H1 (cell line): ENCODE measurements at regions not wholly inside any gene's neighbourhood (a gene's known extent, or its start where the extent isn't known, plus 50 kb on each side); places are given as distances from the start of the nearest gene placed in this dataset.

Experiments
- ASH2L ChIP-seq: fragments of 200-600, 300-600 bp; sonication (generic); IDR thresholded peaks from one replicate; pipeline ENCODE4 v1.7.1; 2017; ENCODE audit warnings: low read length
- CHD1 ChIP-seq: IDR thresholded peaks from 2 replicates; pipeline ENCODE4 v1.6.1; 2012; ENCODE audit warnings: low read depth, low read length, improper control_type of control experiment
- CHD7 ChIP-seq: fragments of 300-600 bp; sonication (generic); IDR thresholded peaks from 2 replicates; pipeline ENCODE4 v1.7.1; 2012; ENCODE audit warnings: low read length, moderate library complexity, mild to moderate bottlenecking, inconsistent platforms; ENCODE audit not compliant: insufficient replicate concordance
- CTBP2 ChIP-seq: IDR thresholded peaks from 2 replicates; pipeline ENCODE4 v1.7.0; 2011; ENCODE audit warnings: borderline replicate concordance, mild to moderate bottlenecking, moderate library complexity, mixed read lengths, low read length; ENCODE audit not compliant: insufficient read depth, insufficient read length
- KDM1A ChIP-seq: fragments of 200-600, 300-600 bp; sonication (generic); IDR thresholded peaks from 2 replicates; pipeline ENCODE4 v1.7.1; 2016; ENCODE audit warnings: mild to moderate bottlenecking, low read length, borderline replicate concordance
- RFX5 ChIP-seq: IDR thresholded peaks from 2 replicates; pipeline ENCODE4 v1.6.1; 2011; ENCODE audit warnings: low read depth, low read length, improper control_type of control experiment, borderline replicate concordance
- SIRT6 ChIP-seq: IDR thresholded peaks from one replicate; pipeline ENCODE4 v1.7.1; 2012; ENCODE audit warnings: low read length, inconsistent platforms

- TF ChIP-seq CHD7 (no peak), ASH2L (no peak), KDM1A (no peak), CTBP2 (no peak), CHD1 (no peak), RFX5 (no peak), SIRT6 (no peak)
Measured at GRCh38 chr2:239697399-239698164, 296.8 kb upstream of the HDAC4 start (continued).
